Panc1 (cell line): ENCODE measurements at regions not wholly inside any gene's neighbourhood (a gene's known extent, or its start where the extent isn't known, plus 50 kb on each side); places are given as distances from the start of the nearest gene placed in this dataset.

Source experiments
- ATAC-seq: fragments of 200-7000 bp; cut with Tn5 transposase; 2 replicates; pipeline ENCODE4 v1.9.1; 2020; ENCODE audit warnings: mild to moderate bottlenecking, moderate library complexity
- BruUV-seq: library from RNA; stranded (reverse); fragments of 400-500 nt; replicated peaks from 2 replicates; lab custom pipeline; 2021; lab: Mats Ljungman, UMichigan
- CTCF ChIA-PET: fragments of 300-600 bp; sonication (Branson Sonifier 250); formaldehyde crosslinking; loops from one replicate; lab custom pipeline; 2022; ENCODE audit warnings: antibody characterized with exemption; lab: Charles Lee
- POLR2A ChIA-PET: fragments of 300-600 bp; sonication (Branson Sonifier 250); formaldehyde crosslinking; loops from one replicate; lab custom pipeline; 2022; ENCODE audit warnings: antibody characterized with exemption; lab: Charles Lee
- DNase-seq: peaks from one replicate; pipeline ENCODE4 v3.0.0-alpha.2; 2010; ENCODE audit warnings: low read depth, low spot score
- H3K27ac ChIP-seq: 2 replicates; pipeline ENCODE4 v1.5.1; 2011; ENCODE audit warnings: mild to moderate bottlenecking, low read length, inconsistent platforms
- H3K27me3 ChIP-seq: fragments of 200-500 bp; sonication (Bioruptor generic); 2 replicates; pipeline ENCODE4 v1.6.0; 2014; ENCODE audit warnings: low read length, inconsistent platforms; ENCODE audit not compliant: control insufficient read depth, insufficient read depth
- H3K36me3 ChIP-seq: fragments of 200-500 bp; sonication (Bioruptor generic); 2 replicates; pipeline ENCODE4 v1.5.1; 2014; ENCODE audit warnings: inconsistent platforms, mild to moderate bottlenecking, low read length, moderate library complexity; ENCODE audit not compliant: control insufficient read depth, insufficient read depth
- H3K4me1 ChIP-seq: 2 replicates; pipeline ENCODE4 v1.5.1; 2011; ENCODE audit warnings: inconsistent platforms, mild to moderate bottlenecking, low read length, moderate library complexity; ENCODE audit not compliant: control insufficient read depth, insufficient read depth
- H3K4me3 ChIP-seq, 2 experiments: 2 replicates each; pipeline ENCODE4 v1.5.1; 2011 to 2012; ENCODE audit warnings: low read depth in 2 of 2, low read length in 2 of 2, mild to moderate bottlenecking in 2 of 2, inconsistent platforms in 1 of 2, moderate library complexity in 1 of 2
- H3K9me3 ChIP-seq: fragments of 200-500 bp; sonication (Bioruptor generic); 2 replicates; pipeline ENCODE4 v1.5.1; 2014; ENCODE audit warnings: low read depth, mild to moderate bottlenecking, inconsistent platforms, low read length, moderate library complexity; ENCODE audit not compliant: control insufficient read depth, insufficient read depth
- CTCF ChIP-seq: fragments of 450-650 bp; IDR thresholded peaks from 2 replicates; pipeline ENCODE4 v1.5.1; 2017; ENCODE audit warnings: mild to moderate bottlenecking
- POLR2AphosphoS5 ChIP-seq: IDR thresholded peaks from 2 replicates; pipeline ENCODE4 v1.6.1; 2012; ENCODE audit warnings: mild to moderate bottlenecking, low read depth, low read length, moderate library complexity
- REST ChIP-seq, 2 experiments: IDR thresholded peaks; 2 replicates each; pipeline ENCODE4 v1.6.1; 2011 to 2012; ENCODE audit warnings: low read depth in 2 of 2, control low read depth in 1 of 2, low read length in 1 of 2, mild to moderate bottlenecking in 1 of 2, moderate library complexity in 1 of 2; ENCODE audit not compliant: insufficient read depth in 1 of 2
- SIN3A ChIP-seq: IDR thresholded peaks from 2 replicates; pipeline ENCODE4 v1.6.1; 2012; ENCODE audit warnings: low read depth, mild to moderate bottlenecking, low read length, moderate library complexity, borderline replicate concordance; ENCODE audit not compliant: insufficient read depth
- TCF7L2 ChIP-seq: IDR thresholded peaks from 2 replicates; pipeline ENCODE4 v1.6.1; 2011; ENCODE audit warnings: mild to moderate bottlenecking, low read depth, low read length, inconsistent platforms
- in situ Hi-C: cut with HindIII; loops from 2 replicates; pipeline ENCODE4 v1.10.0; 2016; ENCODE audit warnings: low sequenced_read_pairs, low pct_unique_long_range_greater_than_20kb
- intact Hi-C: fragments of 100-400 bp; cut with micrococcal nuclease; formaldehyde crosslinking; loops from one replicate; pipeline ENCODE4 v1.10.0; 2022; ENCODE audit not compliant: unreplicated experiment

GRCh38 chr22:26777156-26777801 is 119.9 kb downstream of the MIAT start:
- DNase-seq, result no peak
- H3K4me3 ChIP-seq, result no peak overlapping the region
- H3K4me1 ChIP-seq, result no peaks in the 10 kb centered on the region
- no peak for ATAC-seq
- H3K9me3 ChIP-seq, result no peaks in the 10 kb centered on the region
- H3K36me3 ChIP-seq, result no peaks in the 10 kb centered on the region
- no peak overlapping the region for H3K27ac ChIP-seq
- in situ Hi-C loops (no loop called here), intact Hi-C loops (no loop called here)
- ChIA-PET CTCF (no interaction called here), POLR2A (no interaction called here)
- no TSS peak for BruUV-seq
- TF ChIP-seq CTCF (no peak), REST (IDR thresholded peaks at IDR 0.05; ENCODE audit: insufficient read depth in 1 of 2, low read depth in 2 of 2, low read length in 1 of 2) (no peak)
- no peaks in the 10 kb centered on the region for H3K27me3 ChIP-seq

GRCh38 chr22:26778372-26778771 is 121.0 kb downstream of the MIAT start:
- ChIA-PET POLR2A (no interaction called here), CTCF (interaction anchor here (0.5 kb wide), 1 partner anchor 17 kb away, joined by 6 read pairs; no protein-coding TSS in a partner anchor)
- Histone ChIP-seq H3K9me3 (no peaks in the 10 kb centered on the region), H3K4me1 (no peaks in the 10 kb centered on the region), H3K27ac (no peak overlapping the region), H3K27me3 (no peaks in the 10 kb centered on the region), H3K36me3 (no peaks in the 10 kb centered on the region), H3K4me3 (no peak overlapping the region)
- in situ Hi-C loops (no loop called here), intact Hi-C loops (no loop called here)
- no TSS peak for BruUV-seq
- DNase-seq (no peak), ATAC-seq (no peak)
- TF ChIP-seq TCF7L2, result no peak
- TF ChIP-seq REST (IDR thresholded peaks at IDR 0.05; ENCODE audit: insufficient read depth in 1 of 2, low read depth in 2 of 2, low read length in 1 of 2), result no peak
- no peak for TF ChIP-seq POLR2AphosphoS5
- no peak for TF ChIP-seq SIN3A
- TF ChIP-seq CTCF, result no peak
